Mesendoderm (in vitro differentiated cells): ENCODE measurements at regions not wholly inside any gene's neighbourhood (a gene's known extent, or its start where the extent isn't known, plus 50 kb on each side); places are given as distances from the start of the nearest gene placed in this dataset.

Experiments used
- DNase-seq: peaks from one replicate; pipeline ENCODE4 v3.0.0; 2013
- H2AK5ac ChIP-seq: 2 replicates; pipeline ENCODE4 v1.6.1; 2013; ENCODE audit warnings: low read length, inconsistent platforms
- H2BK120ac ChIP-seq: 2 replicates; pipeline ENCODE4 v1.6.1; 2013; ENCODE audit warnings: low read depth, mild to moderate bottlenecking, low read length, moderate library complexity, mixed read lengths
- H2BK15ac ChIP-seq: replicated peaks from 2 replicates; pipeline ENCODE4 v1.6.1; 2013; ENCODE audit warnings: low read depth, mild to moderate bottlenecking, moderate library complexity
- H2BK5ac ChIP-seq: 2 replicates; pipeline ENCODE4 v1.6.1; 2013; ENCODE audit warnings: low read length, inconsistent platforms
- H3K18ac ChIP-seq: 2 replicates; pipeline ENCODE4 v1.6.1; 2013; ENCODE audit warnings: mild to moderate bottlenecking, low read length, mixed read lengths
- H3K23ac ChIP-seq: one replicate; pipeline ENCODE4 v1.6.1; 2013; ENCODE audit warnings: low read length
- H3K27ac ChIP-seq: 2 replicates; pipeline ENCODE4 v1.5.1; 2013; ENCODE audit warnings: low read depth, mild to moderate bottlenecking, inconsistent platforms, low read length, moderate library complexity
- H3K27me3 ChIP-seq: 2 replicates; pipeline ENCODE4 v1.6.1; 2013; ENCODE audit warnings: low read length, control low read depth, mild to moderate bottlenecking, inconsistent platforms; ENCODE audit not compliant: insufficient read depth, poor library complexity
- H3K36me3 ChIP-seq: 2 replicates; pipeline ENCODE4 v1.6.1; 2013; ENCODE audit warnings: low read length, inconsistent platforms; ENCODE audit not compliant: control insufficient read depth, insufficient read depth
- H3K4ac ChIP-seq: one replicate; pipeline ENCODE4 v1.6.1; 2013; ENCODE audit warnings: low read depth, mild to moderate bottlenecking, low read length, moderate library complexity
- H3K4me1 ChIP-seq: 2 replicates; pipeline ENCODE4 v1.6.1; 2013; ENCODE audit warnings: low read depth, low read length, inconsistent platforms; ENCODE audit not compliant: control insufficient read depth
- H3K4me2 ChIP-seq: 2 replicates; pipeline ENCODE4 v1.6.1; 2013; ENCODE audit warnings: low read length
- H3K4me3 ChIP-seq: 2 replicates; pipeline ENCODE4 v1.5.1; 2013; ENCODE audit warnings: mild to moderate bottlenecking, low read length
- H3K56ac ChIP-seq: one replicate; pipeline ENCODE4 v1.6.1; 2013; ENCODE audit warnings: low read length
- H3K79me1 ChIP-seq: 2 replicates; pipeline ENCODE4 v1.6.1; 2013; ENCODE audit warnings: low read length, inconsistent platforms
- H3K79me2 ChIP-seq: 2 replicates; pipeline ENCODE4 v1.6.1; 2013; ENCODE audit warnings: mild to moderate bottlenecking, low read length; ENCODE audit not compliant: control insufficient read depth, insufficient read depth
- H3K9ac ChIP-seq: 2 replicates; pipeline ENCODE4 v1.6.1; 2013; ENCODE audit warnings: low read length, inconsistent platforms
- H4K5ac ChIP-seq: one replicate; pipeline ENCODE4 v1.6.1; 2013; ENCODE audit warnings: low read length
- H4K8ac ChIP-seq: one replicate; pipeline ENCODE4 v1.6.1; 2013; ENCODE audit warnings: low read depth, mild to moderate bottlenecking, control low read depth, low read length, moderate library complexity
- WGBS: extraction: QIAGEN DNeasy Blood & Tissue Kit; methylation state at CpG from one replicate; pipeline ENCODE4 v1.1.7; 2013; ENCODE audit warnings: low lambda C conversion rate, missing lambda C conversion rate; ENCODE audit not compliant: insufficient coverage; ENCODE audit errors: extremely low coverage; 5-methylcytosine and 5-hydroxymethylcytosine counted together

GRCh38 chr4:114758066-114758465 lies 159.5 kb downstream of the UGT8 start:
- no peak overlapping the region for H3K18ac ChIP-seq
- no peak overlapping the region for H3K23ac ChIP-seq
- no peak overlapping the region for H3K4me3 ChIP-seq
- no peak overlapping the region for H3K56ac ChIP-seq
- no peak overlapping the region for H2BK120ac ChIP-seq
- no CpG with 5 or more reads among the region's 2 CpGs for WGBS
- H3K4ac ChIP-seq = no peak overlapping the region
- no peaks in the 10 kb centered on the region for H3K79me2 ChIP-seq
- H2AK5ac ChIP-seq = no peak overlapping the region
- H3K36me3 ChIP-seq = no peaks in the 10 kb centered on the region
- peaks cover 2% of the 10 kb centered on the region for H3K4me1 ChIP-seq
- DNase-seq = no peak
- H3K27me3 ChIP-seq = no peaks in the 10 kb centered on the region
- no peak overlapping the region for H4K5ac ChIP-seq
- H3K79me1 ChIP-seq = no peaks in the 10 kb centered on the region
- no peak overlapping the region for H2BK5ac ChIP-seq
- H2BK15ac ChIP-seq = no peak overlapping the region
- H4K8ac ChIP-seq = no peak overlapping the region
- H3K4me2 ChIP-seq = no peak overlapping the region
- H3K9ac ChIP-seq = no peak overlapping the region
- H3K27ac ChIP-seq = no peak overlapping the region

GRCh38 chr4:114768501-114768900 lies 169.9 kb downstream of the UGT8 start:
- H2BK15ac ChIP-seq = no peak overlapping the region
- no peaks in the 10 kb centered on the region for H3K4me1 ChIP-seq
- H3K4ac ChIP-seq = no peak overlapping the region
- no peak overlapping the region for H3K18ac ChIP-seq
- no peak overlapping the region for H2AK5ac ChIP-seq
- no peak overlapping the region for H3K4me2 ChIP-seq
- H3K27ac ChIP-seq = no peak overlapping the region
- DNase-seq = no peak
- no peak overlapping the region for H2BK5ac ChIP-seq
- H3K36me3 ChIP-seq = no peaks in the 10 kb centered on the region
- no peaks in the 10 kb centered on the region for H3K79me1 ChIP-seq
- no CpG with 5 or more reads among the region's 3 CpGs for WGBS
- no peaks in the 10 kb centered on the region for H3K27me3 ChIP-seq
- no peak overlapping the region for H3K23ac ChIP-seq
- no peak overlapping the region for H4K5ac ChIP-seq
- H3K9ac ChIP-seq = no peak overlapping the region
- no peak overlapping the region for H4K8ac ChIP-seq
- H3K79me2 ChIP-seq = no peaks in the 10 kb centered on the region
- no peak overlapping the region for H3K4me3 ChIP-seq
- H2BK120ac ChIP-seq = no peak overlapping the region
- no peak overlapping the region for H3K56ac ChIP-seq

GRCh38 chr4:114770624-114771023 lies 172.0 kb downstream of the UGT8 start:
- Histone ChIP-seq H3K9ac (no peak overlapping the region), H3K79me1 (no peaks in the 10 kb centered on the region), H3K4me1 (no peaks in the 10 kb centered on the region), H4K5ac (no peak overlapping the region), H3K27me3 (no peaks in the 10 kb centered on the region), H3K23ac (no peak overlapping the region), H2BK5ac (no peak overlapping the region), H3K4me2 (no peak overlapping the region), H2BK15ac (no peak overlapping the region), H3K27ac (no peak overlapping the region), H4K8ac (no peak overlapping the region), H3K4ac (no peak overlapping the region), H3K4me3 (no peak overlapping the region), H3K18ac (no peak overlapping the region), H3K79me2 (no peaks in the 10 kb centered on the region), H2AK5ac (no peak overlapping the region), H3K56ac (no peak overlapping the region), H2BK120ac (no peak overlapping the region), H3K36me3 (no peaks in the 10 kb centered on the region)
- WGBS = no CpG with 5 or more reads among the region's 4 CpGs
- DNase-seq = no peak

GRCh38 chr4:114773339-114773738 lies 174.7 kb downstream of the UGT8 start:
- Histone ChIP-seq H3K23ac (no peak overlapping the region), H2BK15ac (no peak overlapping the region), H3K4ac (no peak overlapping the region), H3K4me1 (no peaks in the 10 kb centered on the region), H3K56ac (no peak overlapping the region), H3K4me2 (no peak overlapping the region), H3K79me1 (no peaks in the 10 kb centered on the region), H3K4me3 (no peak overlapping the region), H2BK120ac (no peak overlapping the region), H3K36me3 (no peaks in the 10 kb centered on the region), H2BK5ac (no peak overlapping the region), H3K79me2 (no peaks in the 10 kb centered on the region), H3K9ac (no peak overlapping the region), H4K8ac (no peak overlapping the region), H3K27ac (no peak overlapping the region), H2AK5ac (no peak overlapping the region), H4K5ac (no peak overlapping the region), H3K27me3 (no peaks in the 10 kb centered on the region), H3K18ac (no peak overlapping the region)
- no peak for DNase-seq
- WGBS = no CpG with 5 or more reads among the region's 1 CpG
